Stimulated activated CD4-positive, alpha-beta T cell treated with anti-CD3 and anti-CD28 coated beads, Interleukin-12 subunit alpha, Interleukin-12 subunit beta, amount 100 ng/mL, for 24 hours (primary cell): ENCODE measurements at regions not wholly inside any gene's neighbourhood (a gene's known extent, or its start where the extent isn't known, plus 50 kb on each side); places are given as distances from the start of the nearest gene placed in this dataset.

ENCODE experiments used
- DNase-seq, 2 experiments: peaks; one replicate each; pipeline ENCODE4 v3.0.0-alpha.2; 2020; ENCODE audit warnings: low read depth in 2 of 2

DNA sequence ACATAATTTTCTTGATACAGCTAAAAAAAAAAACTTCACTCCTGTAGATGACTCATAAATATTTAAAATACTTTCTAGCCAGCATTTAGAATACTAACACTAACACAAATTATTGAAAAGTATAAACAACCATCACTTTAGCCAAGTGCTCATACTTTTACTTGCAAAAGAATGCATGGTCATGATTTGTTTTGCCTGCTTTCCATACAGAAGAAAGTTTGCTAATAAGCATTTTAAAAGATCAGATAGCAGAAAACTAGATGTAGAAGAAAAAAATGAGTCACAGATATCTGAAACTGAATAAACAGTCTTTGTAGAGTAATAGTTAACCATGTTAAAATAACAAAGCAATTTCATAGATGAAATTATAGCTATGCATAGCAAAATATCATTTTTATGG, 2280.4 kb upstream of the PCDH20 start:
- DNase-seq = no peak

DNA sequence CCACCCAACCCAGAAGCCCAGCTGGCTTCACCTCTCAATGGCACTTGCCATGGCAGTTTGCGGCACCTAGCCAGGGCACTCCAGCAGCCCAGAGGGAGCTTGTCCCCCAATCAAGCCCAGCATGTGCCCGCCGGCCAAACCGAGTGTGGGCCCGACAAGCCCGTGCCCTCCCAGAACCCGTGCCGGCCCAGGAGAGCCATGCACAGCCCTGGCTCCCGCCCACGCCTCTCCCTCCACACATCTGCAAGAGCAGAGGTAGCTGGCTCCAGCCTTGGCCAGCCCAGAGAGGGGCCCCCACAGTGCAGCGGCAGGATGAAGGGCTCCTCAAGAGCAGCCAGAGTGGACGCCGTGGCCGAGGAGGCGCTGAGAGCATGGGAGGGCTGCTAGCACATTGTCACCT, 2278.0 kb upstream of the PCDH20 start:
- no peak for DNase-seq

DNA sequence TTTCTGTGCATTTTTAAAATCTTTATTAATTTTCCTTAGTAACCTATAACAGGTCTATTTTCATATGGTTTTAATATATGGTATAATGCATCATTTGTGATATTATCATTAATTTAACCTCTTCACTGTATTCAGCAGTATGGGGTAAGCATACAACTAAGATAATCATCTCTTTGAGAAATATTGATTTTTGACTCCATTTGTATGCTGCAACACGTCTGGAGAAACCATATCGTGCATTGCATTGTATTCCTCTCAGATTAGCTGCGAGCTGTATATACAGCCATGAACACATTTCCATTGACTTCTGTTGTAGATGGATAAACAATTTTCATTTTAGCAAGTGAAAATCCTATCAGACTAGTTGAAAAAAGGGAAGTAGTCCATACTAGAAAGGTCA, 2275.8 kb upstream of the PCDH20 start:
- no peak for DNase-seq

- DNase-seq = no peak
These were observed 2275.0 kb upstream of the PCDH20 start for GRCh38 chr13:63690672-63691071.

DNA sequence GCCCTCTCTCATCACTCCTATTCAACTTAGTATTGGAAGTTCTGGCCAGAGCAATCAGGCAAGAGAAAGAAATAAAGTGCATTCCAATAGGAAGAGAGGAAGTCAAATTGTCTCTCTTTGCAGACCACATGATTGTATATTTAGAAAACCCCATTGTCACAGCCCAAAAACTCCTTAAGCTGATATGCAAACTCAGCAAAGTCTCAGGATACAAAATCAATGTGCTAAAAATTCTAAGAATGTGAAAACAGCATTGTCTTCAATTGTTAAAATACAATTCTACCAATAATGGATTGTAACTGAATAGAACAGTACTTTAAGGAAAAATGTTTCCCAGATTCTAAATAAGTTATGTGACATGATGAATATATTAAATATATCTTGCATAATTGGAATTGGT, 2269.2 kb upstream of the PCDH20 start:
- no peak for DNase-seq

GRCh38 chr13:63680704-63681103, 2265.1 kb upstream of the PCDH20 start:
- DNase-seq = no peak

DNA sequence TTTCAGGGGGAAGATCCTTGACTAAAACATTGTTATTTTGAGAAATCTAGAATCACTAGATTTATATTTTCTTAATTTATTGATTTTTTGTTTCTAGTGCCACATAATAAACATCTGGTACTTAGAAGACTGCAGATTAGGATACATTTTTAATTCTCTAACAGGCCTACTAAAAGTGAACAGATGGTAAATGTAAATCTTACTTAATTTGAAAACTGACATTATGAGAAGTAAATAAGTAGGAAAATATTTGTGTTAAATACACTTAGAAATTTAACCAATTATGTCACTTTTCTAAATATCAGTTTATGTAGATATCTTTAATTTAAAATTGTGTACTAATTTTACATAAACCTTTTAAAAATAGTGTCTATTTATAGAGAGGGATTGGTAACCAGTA, 2255.6 kb upstream of the PCDH20 start:
- DNase-seq = no peak

- no peak for DNase-seq
These were observed 2235.7 kb upstream of the PCDH20 start for GRCh38 chr13:63651394-63651793.

DNA sequence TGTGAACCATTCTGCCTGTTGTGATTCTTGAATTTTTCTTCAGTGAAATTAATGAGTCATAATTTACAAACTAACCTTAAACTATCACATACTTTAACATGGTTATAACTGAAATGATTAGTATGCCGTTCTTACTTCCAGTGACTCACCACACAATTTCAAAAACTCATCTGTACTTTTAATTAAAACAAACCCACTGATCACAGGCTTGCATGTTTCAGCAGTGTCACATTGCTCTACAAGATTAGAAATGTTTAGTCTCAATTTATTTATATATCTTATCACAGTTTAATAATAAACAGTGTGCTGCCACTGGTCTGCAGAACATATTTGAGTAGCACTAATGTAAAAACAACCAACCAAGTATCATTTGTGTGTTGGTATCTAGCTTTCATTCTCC, 2227.9 kb upstream of the PCDH20 start:
- DNase-seq = no peak

GRCh38 chr13:63636316-63636993, 2220.8 kb upstream of the PCDH20 start:
- DNase-seq = no peak

GRCh38 chr13:63632321-63632720, 2216.7 kb upstream of the PCDH20 start:
- DNase-seq = no peak

- DNase-seq = no peak
These were observed 2215.4 kb upstream of the PCDH20 start for GRCh38 chr13:63631006-63631405.

- no peak for DNase-seq
These were observed 2213.9 kb upstream of the PCDH20 start for GRCh38 chr13:63629591-63629990.

- DNase-seq = no peak
These were observed 2212.7 kb upstream of the PCDH20 start for GRCh38 chr13:63628310-63628709.

- no peak for DNase-seq
These were observed 2210.2 kb upstream of the PCDH20 start for GRCh38 chr13:63625869-63626268.

DNA sequence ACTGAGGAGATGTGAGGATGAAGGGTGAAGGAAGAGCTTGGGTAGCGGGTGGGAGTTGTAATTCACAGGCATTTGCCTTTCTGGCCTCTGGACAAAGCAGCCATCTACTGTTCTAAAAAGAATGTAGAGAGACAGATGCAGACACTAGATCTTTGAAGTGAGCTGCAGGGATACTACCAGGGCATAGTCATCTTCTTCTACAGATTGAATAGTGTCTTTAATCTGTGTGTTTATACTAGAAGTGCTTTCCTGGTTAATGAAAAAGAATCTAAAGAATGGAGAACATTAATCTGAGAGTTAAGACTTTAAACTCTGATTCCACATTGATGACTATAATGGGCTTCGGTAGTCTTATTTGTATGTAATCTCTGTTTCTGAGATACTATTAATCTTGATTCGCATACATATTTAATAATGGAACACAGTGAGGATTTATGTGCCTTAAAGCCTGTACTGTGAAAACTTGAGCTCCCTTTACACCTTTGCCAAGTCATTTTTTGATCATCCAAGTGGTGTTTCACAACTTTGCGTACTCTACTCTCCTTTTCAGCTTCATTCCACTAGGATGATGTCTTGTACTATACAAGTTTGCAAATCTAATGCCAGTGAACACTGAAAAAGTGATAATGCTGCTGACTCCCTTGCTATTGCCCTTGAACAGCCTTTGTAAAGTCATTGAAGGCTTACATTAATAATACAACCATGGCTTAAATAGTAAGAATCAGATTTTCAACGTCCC, 2199.4 kb upstream of the PCDH20 start:
- DNase-seq = no peak

DNA sequence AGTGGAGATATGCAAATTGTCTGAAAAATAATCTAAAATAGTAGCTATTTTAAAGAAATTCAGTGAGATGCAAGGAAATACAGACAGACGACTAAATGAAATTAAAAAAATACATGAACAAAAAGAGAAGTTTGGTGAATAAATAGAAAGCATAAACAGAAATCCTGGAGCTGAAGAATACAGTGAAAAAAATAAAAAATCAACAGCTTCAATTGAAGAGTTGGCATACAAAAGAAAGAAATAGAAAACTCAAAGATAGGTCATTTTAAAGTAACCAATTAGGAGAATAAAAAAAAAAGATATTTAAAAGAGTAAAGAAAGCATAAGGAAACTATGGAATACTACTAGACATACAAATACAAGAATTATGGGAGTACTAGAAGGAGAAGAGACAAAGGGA, 2191.5 kb upstream of the PCDH20 start:
- no peak for DNase-seq

DNA sequence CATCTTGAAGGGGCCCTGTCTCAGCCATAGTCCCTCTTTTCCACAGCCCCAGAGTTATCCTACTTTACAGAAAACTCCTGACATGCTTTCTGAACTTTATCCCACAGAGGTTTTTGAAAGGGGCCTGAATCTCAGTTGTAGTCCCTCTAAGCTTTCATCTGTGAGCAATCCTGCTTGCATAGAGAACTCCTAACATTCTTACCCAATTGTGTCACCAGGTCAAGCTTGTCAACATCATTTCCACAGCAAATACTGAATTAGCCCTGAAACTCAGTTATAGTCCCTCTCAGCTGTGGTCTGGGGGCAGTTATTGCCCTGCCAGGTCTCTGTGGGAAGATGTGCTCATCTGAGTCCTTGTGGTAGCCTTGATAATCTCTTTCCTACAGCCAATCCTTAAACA, 2190.3 kb upstream of the PCDH20 start:
- DNase-seq = no peak

- DNase-seq = no peak
These were observed 2189.8 kb upstream of the PCDH20 start for GRCh38 chr13:63605403-63605802.

DNA sequence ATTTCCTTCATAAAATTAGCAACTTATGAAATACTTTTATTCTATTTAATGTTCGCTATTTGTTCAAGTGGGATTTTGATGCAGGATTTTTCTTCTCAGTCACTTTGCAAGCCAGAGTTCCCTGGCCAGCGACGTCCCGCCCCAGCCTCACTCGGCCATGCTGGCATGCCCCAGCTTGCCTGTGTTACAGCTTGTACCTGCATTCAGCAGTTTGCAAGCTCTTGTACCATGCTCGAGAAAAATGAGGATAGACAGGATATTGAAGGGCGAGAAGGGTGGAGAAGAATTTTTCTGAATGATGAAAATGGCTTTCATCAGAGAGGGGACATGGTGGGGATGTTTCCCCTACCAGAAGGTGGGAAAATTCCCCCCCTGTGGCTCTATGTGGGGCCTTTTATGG, 2180.2 kb upstream of the PCDH20 start:
- no peak for DNase-seq

- no peak for DNase-seq
These were observed 2170.8 kb upstream of the PCDH20 start for GRCh38 chr13:63586467-63586866.

DNA sequence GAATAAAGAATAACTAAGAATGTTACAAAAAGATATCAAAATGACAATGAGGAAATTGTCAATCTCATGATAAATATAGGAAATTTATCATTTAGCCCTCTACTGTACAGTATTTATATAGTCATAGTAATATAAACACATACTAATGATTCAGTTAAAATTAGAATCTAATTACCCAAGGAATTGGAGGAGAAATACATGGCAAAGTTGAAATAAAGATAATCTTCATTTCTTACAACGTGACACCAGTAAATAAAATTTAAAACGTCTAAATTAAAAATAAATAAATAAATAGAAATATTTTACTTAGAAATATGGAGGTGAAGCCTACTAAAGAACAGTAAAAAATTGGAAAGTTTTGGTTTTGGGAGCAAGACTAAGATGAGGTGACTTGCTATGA, 2163.1 kb upstream of the PCDH20 start:
- no peak for DNase-seq

DNA sequence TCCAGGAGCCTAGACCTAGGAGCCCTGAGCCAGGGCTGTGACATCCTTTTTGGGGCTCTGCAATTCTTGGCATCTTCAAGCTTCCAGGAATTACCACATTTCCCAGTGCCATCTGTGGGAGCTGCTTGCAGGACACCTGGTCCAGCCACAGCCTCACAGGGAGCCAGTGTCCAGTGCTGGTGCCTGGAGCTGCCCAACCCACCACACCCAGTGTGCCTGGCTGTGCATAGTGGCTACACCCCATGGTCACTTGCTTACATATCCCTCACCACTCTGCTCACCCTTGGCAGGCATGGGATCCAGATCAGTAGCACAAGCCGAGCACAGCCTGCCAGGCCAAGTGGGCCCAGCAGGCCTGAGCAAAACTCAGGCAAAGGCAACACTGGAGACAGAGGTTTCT, 2151.4 kb upstream of the PCDH20 start:
- no peak for DNase-seq

DNA sequence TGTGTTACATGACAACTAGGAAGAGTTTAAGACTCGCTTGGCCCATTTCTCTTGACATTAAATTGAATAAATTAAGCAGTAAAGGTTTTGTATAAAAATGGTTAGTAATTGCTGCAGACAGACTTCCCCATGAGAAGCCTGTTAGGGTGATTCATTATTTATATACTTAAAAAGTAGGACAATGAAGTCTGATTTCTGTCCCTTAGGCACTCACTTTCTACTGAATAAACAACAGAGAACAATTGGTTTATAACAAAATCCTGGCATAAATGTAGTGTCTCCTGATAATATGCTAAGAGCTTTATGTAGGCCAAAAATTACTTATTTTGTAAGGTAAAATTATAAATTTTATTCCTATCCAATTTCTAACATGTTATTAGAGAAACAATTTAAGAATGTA, 2138.5 kb upstream of the PCDH20 start:
- DNase-seq = no peak
